Fibroblast of skin of left quadriceps (primary cell): ENCODE measurements at regions not wholly inside any gene's neighbourhood (a gene's known extent, or its start where the extent isn't known, plus 50 kb on each side); places are given as distances from the start of the nearest gene placed in this dataset.
"Not testable (repeated sequence)": the region's sequence is repeated elsewhere in the genome, so short reads cannot be mapped to it uniquely, and the experiment has no call there.

Experiments used
- DNase-seq, 2 experiments: peaks; one replicate each; pipeline ENCODE4 v3.0.0-alpha.2; 2013; ENCODE audit warnings: low read depth in 2 of 2

- no peak for DNase-seq
These were observed 2519.6 kb downstream of the ARAP2 start for GRCh38 chr4:33724685-33725084.

- no peak for DNase-seq
These were observed 2518.5 kb downstream of the ARAP2 start for GRCh38 chr4:33725861-33726260.

DNA sequence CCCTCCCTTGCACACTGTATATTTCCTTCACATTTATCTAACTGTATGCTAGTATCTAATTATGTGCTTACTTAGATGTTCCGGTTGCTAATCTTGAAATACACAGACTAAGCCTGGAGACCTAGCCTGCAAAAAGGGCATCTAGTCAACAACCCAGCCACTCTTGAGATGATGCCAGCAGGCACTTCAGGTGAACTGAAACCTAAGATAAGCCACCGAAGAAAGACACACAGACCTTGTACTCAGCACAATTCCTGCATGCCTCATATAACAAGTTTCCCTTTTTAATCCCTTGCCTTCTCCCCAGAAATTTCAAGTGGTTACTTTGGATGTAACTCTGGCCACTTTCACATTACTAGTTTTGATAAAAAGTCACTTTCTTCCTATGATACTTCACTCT lies 2506.6 kb downstream of the ARAP2 start:
- DNase-seq = no peak

- no peak for DNase-seq
These were observed 2504.3 kb downstream of the ARAP2 start for GRCh38 chr4:33739884-33740632.

- DNase-seq = not testable (repeated sequence)
These were observed 2503.4 kb downstream of the ARAP2 start for GRCh38 chr4:33740871-33741270.

DNA sequence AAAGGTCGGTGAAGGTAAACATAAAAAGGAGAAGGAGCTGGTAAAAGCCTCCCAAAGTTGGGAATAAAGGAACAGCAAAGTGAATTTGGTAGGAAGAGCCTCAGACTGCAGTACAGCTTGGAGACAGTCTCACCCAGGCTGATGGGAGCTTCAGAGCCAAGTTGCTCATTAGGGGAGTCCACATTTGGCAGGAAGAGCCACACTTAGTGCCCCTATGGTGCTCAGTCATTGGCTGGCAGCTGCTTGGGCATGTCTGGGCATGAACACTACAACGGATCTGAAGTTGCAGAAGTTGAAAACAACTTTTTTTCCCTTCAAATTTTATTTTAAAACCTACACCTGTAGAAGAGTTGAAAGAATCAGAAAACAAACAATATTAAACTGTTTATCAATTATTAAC lies 2497.3 kb downstream of the ARAP2 start:
- DNase-seq = no peak

- no peak for DNase-seq
These were observed 2493.3 kb downstream of the ARAP2 start for GRCh38 chr4:33751050-33751449.

- no peak for DNase-seq
These were observed 2471.7 kb downstream of the ARAP2 start for GRCh38 chr4:33772582-33772981.

- peak; percentile 43 to 45 for DNase-seq
These were observed 2463.1 kb downstream of the ARAP2 start for GRCh38 chr4:33780952-33781791.

- no peak for DNase-seq
These were observed 2458.5 kb downstream of the ARAP2 start for GRCh38 chr4:33785843-33786242.

- no peak for DNase-seq
These were observed 2441.7 kb downstream of the ARAP2 start for GRCh38 chr4:33802578-33802977.

- no peak for DNase-seq
These were observed 2418.6 kb downstream of the ARAP2 start for GRCh38 chr4:33825685-33826084.

DNA sequence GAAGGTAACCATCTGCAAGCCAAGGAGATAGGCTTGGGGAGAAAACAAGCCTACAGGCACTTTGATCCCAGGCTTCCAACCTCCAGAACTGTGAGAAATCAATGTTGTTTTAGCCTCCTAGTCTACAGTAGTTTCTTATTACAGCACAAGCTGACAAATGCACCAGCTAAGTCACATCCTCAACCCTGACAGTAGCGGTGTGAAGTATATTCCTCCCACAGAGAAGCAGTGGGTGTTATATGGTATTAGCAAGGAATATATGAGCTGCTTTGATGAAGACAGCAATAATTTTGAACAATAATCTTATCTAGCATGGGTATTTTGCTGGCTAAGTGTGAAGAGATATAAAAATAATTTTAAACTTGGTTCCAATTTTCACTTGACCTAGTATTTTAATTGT lies 2415.0 kb downstream of the ARAP2 start:
- DNase-seq = not testable (repeated sequence)

DNA sequence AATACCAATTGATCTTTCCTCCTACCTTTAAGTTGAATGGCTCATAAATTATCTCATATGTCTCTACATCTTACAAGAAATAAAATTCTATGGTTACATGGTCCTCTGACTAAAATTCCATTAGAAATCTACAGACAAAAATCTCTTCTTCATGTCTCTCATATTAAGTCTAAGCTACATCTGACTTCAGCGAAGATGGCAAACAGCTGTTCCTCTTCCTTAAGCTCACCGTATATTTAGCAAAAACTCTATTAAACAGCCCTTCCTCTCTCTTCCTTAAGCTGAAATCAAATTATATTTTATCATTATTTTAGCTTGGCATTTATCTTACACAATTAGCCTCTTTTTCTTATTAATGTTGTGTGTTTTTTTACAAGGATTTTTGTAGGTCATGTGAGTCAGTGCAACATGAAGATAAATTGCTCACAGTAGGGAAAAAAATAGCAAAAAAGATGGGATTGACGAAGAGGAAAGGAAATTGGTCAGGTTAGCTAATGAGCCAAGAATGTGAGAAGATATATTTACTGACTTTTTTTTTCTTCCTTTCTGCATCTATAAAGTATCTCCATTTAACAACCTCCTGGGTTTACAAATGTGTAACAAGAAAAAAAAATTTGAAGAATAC lies 2412.8 kb downstream of the ARAP2 start:
- peak; percentile 66 to 67 for DNase-seq

- peak; percentile 20 to 22 for DNase-seq
These were observed 2408.6 kb downstream of the ARAP2 start for GRCh38 chr4:33835764-33836163.

GRCh38 chr4:33837043-33837838 lies 2407.1 kb downstream of the ARAP2 start:
- DNase-seq = peak; percentile 81

DNA sequence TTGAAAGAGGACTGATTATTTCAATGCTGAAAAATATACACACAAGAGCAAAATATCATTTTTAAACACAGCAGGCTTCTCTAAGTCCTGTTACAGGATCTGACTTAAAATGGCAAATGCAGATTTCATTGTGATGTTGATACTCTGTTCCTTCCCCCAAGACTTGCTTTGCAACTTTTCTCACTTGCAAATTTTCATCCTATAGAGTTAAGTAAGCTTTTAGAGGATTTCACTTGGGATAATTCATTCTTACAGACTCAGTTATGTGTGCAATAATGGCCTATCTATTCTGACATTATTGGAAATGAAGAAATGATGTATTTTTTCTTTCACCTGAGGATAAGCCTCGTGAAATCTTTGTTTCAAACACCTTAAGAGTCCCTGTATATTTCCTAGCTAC lies 2403.2 kb downstream of the ARAP2 start:
- no peak for DNase-seq

- DNase-seq = peak; percentile 9 to 18
These were observed 2393.9 kb downstream of the ARAP2 start for GRCh38 chr4:33850371-33850902.

DNA sequence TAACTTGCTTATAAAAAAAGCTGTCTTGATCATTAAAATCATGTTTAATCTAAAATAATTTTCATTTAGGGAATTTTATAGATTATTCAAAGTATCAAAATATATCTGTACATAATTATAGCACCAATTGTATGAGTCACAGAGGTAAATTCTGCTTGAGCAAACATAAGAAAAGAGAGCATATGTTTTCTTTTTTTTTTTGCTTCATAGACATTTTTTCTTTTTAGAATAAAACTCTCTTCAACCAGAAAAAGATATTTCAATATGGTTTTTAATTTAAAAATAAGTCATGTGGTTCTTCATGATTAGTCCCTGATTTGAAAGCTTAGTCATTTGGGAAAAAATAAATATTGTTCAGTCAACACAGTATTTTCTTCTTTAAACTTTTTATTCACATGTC lies 2390.6 kb downstream of the ARAP2 start:
- not testable (repeated sequence) for DNase-seq

DNA sequence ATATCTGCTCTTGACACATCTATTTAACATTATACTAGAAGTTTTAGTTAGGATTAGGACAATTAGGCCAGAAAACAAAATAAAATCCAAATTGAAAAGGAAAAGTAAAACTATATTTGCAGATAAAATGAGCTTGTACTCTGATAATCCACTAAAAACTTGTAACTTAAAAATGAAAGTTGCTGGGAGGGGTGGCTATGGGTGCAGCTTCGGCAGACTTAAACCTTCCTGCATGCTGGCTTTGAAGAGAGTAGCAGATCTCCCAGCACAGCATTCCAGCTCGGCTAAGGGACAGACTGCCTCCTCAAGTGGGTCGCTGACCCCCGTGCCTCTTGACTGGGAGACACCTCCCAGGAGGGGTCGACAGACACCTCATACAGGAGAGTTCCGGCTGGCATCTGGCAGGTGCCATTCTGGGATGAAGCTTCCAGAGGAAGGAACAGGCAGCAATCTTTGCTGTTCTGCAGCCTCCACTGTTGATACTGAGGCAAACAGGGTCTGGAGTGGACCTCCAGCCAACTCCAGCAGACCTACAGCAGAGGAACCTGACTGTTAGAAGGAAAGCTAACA lies 2379.9 kb downstream of the ARAP2 start:
- DNase-seq = no peak

GRCh38 chr4:33873791-33874190 lies 2370.5 kb downstream of the ARAP2 start:
- DNase-seq = no peak
